ENCODE measurements at regions not wholly inside any gene's neighbourhood (a gene's known extent, or its start where the extent isn't known, plus 50 kb on each side); places are given as distances from the start of the nearest gene placed in this dataset.

GRCh38 chr14:101361451-101362433 lies 199.6 kb upstream of the DIO3 start:
- DNase-seq: no peak

DNA sequence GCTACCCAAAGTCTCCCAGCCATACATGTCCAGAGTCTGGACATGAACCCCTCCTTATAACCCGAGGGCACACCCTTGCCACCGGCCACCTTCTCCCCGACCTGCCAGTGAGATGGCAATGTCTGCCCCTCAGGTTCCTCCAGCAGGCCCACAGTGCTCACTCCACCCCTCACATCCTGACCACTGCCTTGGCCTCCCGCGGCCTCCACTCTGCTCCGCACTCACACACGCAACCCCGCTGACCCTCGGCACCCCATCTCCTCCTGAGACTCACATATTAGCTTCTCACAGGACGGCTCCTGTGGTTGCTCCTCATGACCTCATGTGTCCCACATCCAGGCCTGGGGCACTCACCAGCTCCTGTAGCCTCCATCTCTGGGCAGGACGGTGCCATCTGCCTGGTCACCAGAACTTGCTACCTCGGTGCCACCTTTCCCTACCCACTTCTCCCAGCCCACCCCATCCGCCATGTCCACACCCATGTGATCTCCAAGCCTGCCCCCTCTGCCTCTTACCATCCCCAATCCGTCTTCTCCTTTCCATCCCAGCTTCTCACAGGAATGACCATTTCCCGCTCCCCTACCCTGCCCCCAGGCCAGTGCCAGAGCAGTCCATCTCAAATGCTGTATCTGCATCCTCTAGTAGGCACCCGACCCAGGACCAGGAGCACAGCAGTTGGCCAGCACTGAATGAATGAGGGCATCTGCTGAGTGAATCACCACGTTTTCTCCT lies 198.6 kb upstream of the DIO3 start:
- DNase-seq: no peak

- DNase-seq: no peak
Measured at GRCh38 chr14:101363261-101363555, 198.1 kb upstream of the DIO3 start.

DNA sequence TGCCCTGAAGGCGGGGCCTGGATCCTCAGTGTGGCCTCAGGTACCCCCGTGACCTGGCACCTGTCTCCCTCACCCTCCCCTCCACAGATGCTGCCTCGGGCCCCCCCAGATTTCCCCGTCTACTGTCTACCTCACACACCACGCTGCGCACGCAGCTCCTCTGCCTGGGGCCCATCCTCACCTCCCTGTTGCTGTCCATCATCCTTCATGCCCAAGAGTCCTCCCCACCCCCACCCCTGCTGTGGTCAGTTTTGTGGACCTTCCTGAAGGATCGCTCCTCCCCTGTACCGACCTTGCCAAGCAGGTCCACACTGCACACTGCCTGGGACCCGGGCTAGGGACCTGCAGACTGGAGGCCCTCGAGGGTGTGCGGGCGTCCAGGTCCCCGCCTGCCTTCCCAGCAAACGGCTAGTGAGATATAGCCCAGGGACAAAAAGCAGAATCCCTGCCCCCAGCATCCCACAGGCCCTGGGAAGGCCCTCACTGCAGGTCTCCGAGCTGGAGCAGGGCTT lies 197.4 kb upstream of the DIO3 start:
- DNase-seq: no peak

GRCh38 chr14:101364503-101365328 lies 196.6 kb upstream of the DIO3 start:
- DNase-seq: no peak

- no peak for DNase-seq
Measured at GRCh38 chr14:101365329-101366158, 195.8 kb upstream of the DIO3 start.

DNA sequence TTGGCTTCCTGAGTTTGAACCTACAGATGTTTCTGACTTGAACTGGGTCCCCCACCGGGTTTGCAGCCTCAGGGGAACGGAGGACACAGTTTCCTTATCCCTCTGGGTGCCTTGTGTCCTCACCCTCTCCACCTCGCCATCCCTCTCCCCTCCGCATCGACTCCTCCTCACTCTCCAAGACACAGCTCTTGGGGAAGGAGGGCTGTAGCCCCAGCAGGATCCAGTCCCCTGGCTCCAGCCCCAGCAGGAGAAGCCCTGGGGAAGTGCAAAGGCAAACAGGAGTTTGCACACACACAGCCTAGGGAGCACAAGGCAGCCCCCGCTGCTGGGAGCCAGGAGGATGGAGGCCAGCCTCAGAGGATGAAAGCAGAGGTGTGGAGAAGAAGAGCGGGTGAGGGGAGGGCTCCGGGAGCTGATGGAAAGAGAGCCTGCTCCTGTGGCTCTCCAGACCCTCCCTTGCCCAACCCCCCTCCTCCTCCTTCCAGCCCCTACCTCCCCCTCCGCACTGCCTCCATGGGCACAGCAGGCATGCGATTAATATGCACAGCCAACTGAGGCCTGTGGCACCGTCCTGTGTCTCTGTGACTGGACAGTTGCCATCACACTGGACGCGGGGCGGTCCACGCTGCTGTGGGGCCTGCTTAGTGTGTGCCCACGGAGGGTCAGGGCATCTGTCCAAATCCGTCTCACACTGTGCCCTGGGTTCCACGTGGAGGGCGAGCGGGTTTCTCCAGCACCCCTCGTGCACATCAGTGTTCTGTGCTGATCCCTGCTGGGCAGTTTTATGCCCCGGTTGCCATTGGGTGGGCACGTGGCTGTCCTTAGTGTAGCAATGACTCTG lies 193.7 kb upstream of the DIO3 start:
- DNase-seq: no peak

DNA sequence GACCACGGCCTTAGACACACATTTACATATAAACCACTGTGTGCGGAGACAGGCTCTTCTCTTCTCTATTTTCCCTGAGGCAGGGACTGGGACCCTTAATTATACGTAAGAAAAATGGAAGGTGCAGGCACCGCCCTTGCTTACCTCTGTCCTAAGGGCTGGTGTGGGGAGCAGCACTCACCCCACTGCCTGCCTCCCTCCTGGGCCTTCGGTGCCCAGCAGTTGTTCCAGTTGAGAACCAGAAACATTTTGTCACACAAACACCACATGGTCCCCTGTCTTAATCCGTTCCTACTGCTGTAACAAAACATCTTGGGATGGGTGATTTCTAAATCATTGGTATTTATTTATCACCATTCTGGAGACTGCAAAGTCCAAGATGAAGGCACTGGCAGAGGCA lies 192.7 kb upstream of the DIO3 start:
- no peak for DNase-seq

GRCh38 chr14:101369194-101369915 lies 191.9 kb upstream of the DIO3 start:
- no peak for DNase-seq

DNA sequence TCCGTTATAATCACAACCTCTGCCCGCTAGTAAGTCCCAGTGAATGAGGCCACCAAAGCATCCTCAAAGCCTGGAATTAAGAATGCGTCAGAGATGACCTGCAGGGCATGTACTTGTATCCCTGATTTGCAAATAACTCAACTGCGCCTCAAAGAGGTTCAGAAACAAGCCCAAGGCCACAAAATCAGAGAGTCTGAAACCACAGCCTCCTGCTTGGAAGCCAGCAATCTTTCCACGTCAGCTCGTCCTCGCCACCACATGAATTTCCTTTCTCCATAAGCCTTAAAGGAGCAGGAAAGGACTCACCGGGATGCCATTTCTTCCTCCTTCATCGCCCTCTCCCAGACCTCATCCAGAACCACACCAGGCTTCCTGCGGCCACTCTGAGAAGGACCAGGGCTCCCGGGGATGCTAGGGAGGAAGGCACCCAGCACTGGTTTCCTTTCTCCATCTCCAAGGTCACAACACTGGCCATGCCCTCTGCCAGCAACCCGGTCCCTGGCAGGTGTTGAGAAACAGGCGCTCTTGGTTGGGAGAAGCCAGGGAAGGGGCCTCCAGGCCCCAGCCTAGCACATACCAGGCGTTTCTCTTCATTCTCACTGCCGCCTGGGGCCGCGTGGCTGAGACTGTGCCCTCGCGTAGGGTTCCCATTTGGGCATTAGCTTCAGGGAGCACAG lies 191.2 kb upstream of the DIO3 start:
- no peak for DNase-seq

GRCh38 chr14:101370593-101371569 lies 190.4 kb upstream of the DIO3 start:
- no peak for DNase-seq

DNA sequence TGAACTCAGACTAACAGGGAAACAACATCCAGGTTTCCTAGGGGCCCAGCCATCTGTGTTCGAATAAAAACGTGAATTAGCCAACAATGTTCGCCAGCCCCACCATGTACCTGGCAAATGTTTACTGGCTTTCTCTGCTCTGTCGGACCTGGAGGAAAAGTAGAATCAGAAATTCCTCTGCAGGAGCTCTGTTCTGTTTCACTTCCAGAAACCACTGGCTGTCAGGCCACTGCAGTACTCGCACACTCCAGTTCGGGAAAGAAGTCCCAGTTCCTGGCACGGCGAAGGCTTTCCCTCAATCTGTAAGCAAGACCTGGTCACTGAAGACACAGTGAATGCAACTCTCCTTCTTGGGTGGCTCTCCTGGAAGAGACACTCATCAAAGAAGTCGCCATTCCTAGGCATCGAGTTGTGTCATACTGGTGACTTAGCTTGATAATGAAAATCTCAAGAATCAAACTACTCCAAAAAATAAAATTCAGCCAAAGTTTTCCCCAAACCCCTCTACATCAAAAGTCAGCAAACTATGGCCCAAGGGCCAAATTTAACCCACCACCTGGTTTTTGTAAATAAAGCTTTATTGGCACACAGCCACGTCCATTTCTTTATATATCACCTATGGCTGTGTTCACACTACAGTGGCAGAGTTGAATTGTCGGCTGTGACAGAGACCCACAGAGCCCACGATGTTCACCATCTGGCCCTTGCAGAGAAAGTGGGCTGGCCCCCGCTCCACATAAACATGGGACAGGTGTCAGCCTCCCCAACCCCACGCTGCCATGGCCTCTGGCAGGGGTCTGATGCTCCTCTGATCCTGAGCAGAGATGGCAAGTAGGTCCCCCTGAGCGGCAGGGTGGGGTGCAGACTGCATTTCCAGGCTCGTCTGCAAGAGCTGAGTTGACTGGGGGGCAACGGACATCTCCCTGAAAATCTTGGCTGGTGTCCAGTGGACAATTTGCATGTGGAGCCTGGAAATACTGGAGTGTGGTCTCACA lies 189.2 kb upstream of the DIO3 start:
- DNase-seq: no peak

GRCh38 chr14:101372894-101373620 lies 188.2 kb upstream of the DIO3 start:
- no peak for DNase-seq

DNA sequence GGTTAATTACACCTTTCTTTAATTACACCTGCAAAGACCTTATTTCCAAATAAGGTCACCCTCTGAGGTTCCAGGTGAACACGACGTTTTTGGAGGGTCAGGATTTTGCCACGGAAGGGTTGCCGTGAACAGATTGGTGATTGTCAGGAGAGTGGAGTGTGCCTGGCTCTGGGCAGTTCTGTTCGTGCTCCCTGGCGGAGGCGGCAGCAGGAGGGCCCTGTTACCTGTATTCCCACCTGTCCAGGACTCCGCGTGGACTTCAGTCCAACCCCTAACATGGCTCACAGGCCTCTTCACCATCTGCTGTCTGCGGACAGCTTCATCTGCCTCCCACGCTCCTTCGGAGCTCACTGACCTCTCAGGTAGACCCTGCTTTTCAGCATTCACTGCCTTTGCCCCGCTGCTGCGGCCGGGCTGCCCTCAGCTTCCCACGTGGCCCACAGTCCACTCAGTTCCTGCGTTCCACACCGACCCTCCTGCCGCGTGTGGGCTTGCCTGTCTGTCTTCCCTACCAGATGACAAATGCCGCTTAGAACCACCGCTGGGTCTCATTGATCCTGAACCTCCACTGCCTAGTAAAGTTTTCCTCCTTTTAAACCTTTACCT lies 187.5 kb upstream of the DIO3 start:
- no peak for DNase-seq

DNA sequence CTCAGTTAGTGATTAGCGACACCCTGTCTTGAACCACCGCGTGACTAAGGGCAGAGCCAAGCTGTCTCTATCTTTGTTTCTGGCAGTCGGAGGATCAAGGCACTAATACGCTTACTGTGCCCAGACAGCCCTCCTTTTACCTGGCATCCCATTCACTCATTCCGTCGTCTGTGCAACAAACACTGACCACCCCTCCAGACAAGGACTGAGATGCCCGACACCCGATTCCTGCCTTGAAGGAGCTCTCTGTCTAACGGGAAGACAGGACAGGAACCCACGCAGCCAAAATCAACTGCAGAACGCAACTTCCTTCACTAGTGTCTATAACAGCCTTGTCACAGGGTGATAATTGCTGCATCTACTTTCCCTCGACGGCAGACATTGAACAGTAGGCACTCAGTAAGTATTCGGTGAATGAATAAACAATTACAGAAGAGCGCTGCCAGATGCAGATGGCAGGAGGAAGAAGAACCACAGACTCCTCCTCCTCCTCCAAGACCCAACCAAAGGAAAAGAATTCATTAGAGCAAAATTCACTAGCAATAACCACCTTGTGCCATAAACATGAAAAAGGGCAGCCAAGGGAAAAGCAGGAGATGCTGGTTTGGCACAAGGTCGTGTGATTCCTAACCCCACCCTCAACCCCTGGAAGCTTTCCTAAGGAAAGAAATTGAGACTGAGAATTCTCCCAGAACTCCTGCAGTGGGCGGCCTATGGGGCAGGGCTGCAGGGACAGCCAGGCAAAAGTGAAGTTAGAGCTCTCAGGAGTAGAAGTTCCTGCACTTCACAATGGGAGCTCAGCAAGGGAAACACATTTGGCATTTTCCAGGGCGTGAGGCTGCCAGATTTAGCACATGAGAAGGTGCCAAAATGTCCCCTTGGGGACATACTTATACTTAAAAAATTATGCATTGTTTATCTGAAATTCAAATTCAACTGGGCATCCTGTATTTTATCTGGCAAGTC lies 186.6 kb upstream of the DIO3 start:
- DNase-seq: no peak

Data from fibroblast of skin of back (primary cell).